Mesodermal cell (in vitro differentiated cells): ENCODE measurements at regions not wholly inside any gene's neighbourhood (a gene's known extent, or its start where the extent isn't known, plus 50 kb on each side); places are given as distances from the start of the nearest gene placed in this dataset.

Experiments
- H3K27ac ChIP-seq: 2 replicates; pipeline ENCODE4 v1.7.0; 2013; ENCODE audit warnings: mild to moderate bottlenecking, low read depth, low read length, moderate library complexity; ENCODE audit not compliant: severe bottlenecking
- H3K36me3 ChIP-seq: 2 replicates; pipeline ENCODE4 v1.7.1; 2013; ENCODE audit warnings: mild to moderate bottlenecking, low read length, moderate library complexity; ENCODE audit not compliant: control insufficient read depth, insufficient read depth
- H3K4me1 ChIP-seq: one replicate; pipeline ENCODE4 v1.7.1; 2013; ENCODE audit warnings: mild to moderate bottlenecking, low read length; ENCODE audit not compliant: insufficient read depth, control insufficient read depth, poor library complexity, severe bottlenecking
- H3K4me3 ChIP-seq: 2 replicates; pipeline ENCODE4 v1.7.0; 2013; ENCODE audit warnings: low read length, control low read depth, mild to moderate bottlenecking; ENCODE audit not compliant: insufficient read depth, poor library complexity, severe bottlenecking; ENCODE audit errors: extremely low read depth
- H3K9me3 ChIP-seq: 2 replicates; pipeline ENCODE4 v1.7.1; 2013; ENCODE audit warnings: mild to moderate bottlenecking, low read length, moderate library complexity; ENCODE audit not compliant: control insufficient read depth
- WGBS, 2 experiments: methylation state at CpG; one replicate each; pipeline ENCODE4 v1.1.5; 2013; ENCODE audit warnings: missing lambda C conversion rate in 2 of 2; ENCODE audit not compliant: insufficient coverage in 2 of 2; 5-methylcytosine and 5-hydroxymethylcytosine counted together

GRCh38 chr14:101361451-101362433 is 199.6 kb upstream of the DIO3 start:
- peaks cover 7% of the 10 kb centered on the region for H3K9me3 ChIP-seq
- peaks cover 19% of the 10 kb centered on the region for H3K4me1 ChIP-seq
- H3K4me3 ChIP-seq: no peak overlapping the region
- no peaks in the 10 kb centered on the region for H3K36me3 ChIP-seq
- H3K27ac ChIP-seq: no peak overlapping the region
- 89 to 91% methylated on average over 18 to 19 of the region's 20 CpGs for WGBS, 2 experiments

GRCh38 chr14:101362529-101363260 is 198.6 kb upstream of the DIO3 start:
- WGBS, 2 experiments: 88 to 93% methylated on average over 16 of the region's 17 CpGs

GRCh38 chr14:101363261-101363555 is 198.1 kb upstream of the DIO3 start:
- Histone ChIP-seq H3K4me1 (peaks cover 19% of the 10 kb centered on the region), H3K27ac (no peak overlapping the region), H3K9me3 (no peaks in the 10 kb centered on the region), H3K4me3 (no peak overlapping the region), H3K36me3 (no peaks in the 10 kb centered on the region)
- WGBS, 2 experiments: 100% methylated on average over 1 of the region's 2 CpGs

More at GRCh38 chr14:101362529-101363260, 198.6 kb upstream of the DIO3 start:
- Histone ChIP-seq H3K4me1 (peaks cover 19% of the 10 kb centered on the region), H3K27ac (no peak overlapping the region), H3K9me3 (no peaks in the 10 kb centered on the region), H3K4me3 (no peak overlapping the region), H3K36me3 (no peaks in the 10 kb centered on the region)

GRCh38 chr14:101363880-101364391 is 197.4 kb upstream of the DIO3 start:
- Histone ChIP-seq H3K36me3 (no peaks in the 10 kb centered on the region), H3K9me3 (no peaks in the 10 kb centered on the region), H3K27ac (no peak overlapping the region), H3K4me1 (peaks cover 19% of the 10 kb centered on the region), H3K4me3 (no peak overlapping the region)
- 92 to 96% methylated on average over 10 to 14 of the region's 16 CpGs for WGBS, 2 experiments

- H3K36me3 ChIP-seq: no peaks in the 10 kb centered on the region
- H3K9me3 ChIP-seq: no peaks in the 10 kb centered on the region
- WGBS, 2 experiments: 89 to 91% methylated on average over 29 to 40 of the region's 42 CpGs
- peaks cover 13% of the 10 kb centered on the region for H3K4me1 ChIP-seq
- no peak overlapping the region for H3K4me3 ChIP-seq
- no peak overlapping the region for H3K27ac ChIP-seq
These were observed 196.6 kb upstream of the DIO3 start for GRCh38 chr14:101364503-101365328.

GRCh38 chr14:101365329-101366158 is 195.8 kb upstream of the DIO3 start:
- WGBS, 2 experiments: 87 to 88% methylated on average over 15 to 19 of the region's 20 CpGs
- H3K4me3 ChIP-seq: no peak overlapping the region
- H3K9me3 ChIP-seq: no peaks in the 10 kb centered on the region
- H3K36me3 ChIP-seq: no peaks in the 10 kb centered on the region
- H3K4me1 ChIP-seq: peaks cover 11% of the 10 kb centered on the region
- H3K27ac ChIP-seq: no peak overlapping the region

- H3K36me3 ChIP-seq: no peaks in the 10 kb centered on the region
- H3K4me1 ChIP-seq: peaks cover 8% of the 10 kb centered on the region
These were observed 193.7 kb upstream of the DIO3 start for GRCh38 chr14:101367421-101368261.

GRCh38 chr14:101368629-101369028 is 192.7 kb upstream of the DIO3 start:
- no peak overlapping the region for H3K27ac ChIP-seq
- peaks cover 8% of the 10 kb centered on the region for H3K4me1 ChIP-seq
- 90 to 98% methylated on average over 4 of the region's 6 CpGs for WGBS, 2 experiments
- H3K9me3 ChIP-seq: no peaks in the 10 kb centered on the region
- H3K36me3 ChIP-seq: no peaks in the 10 kb centered on the region
- no peak overlapping the region for H3K4me3 ChIP-seq

More at GRCh38 chr14:101367421-101368261, 193.7 kb upstream of the DIO3 start:
- H3K27ac ChIP-seq: no peak overlapping the region
- WGBS, 2 experiments: 81 to 83% methylated on average over 18 to 22 of the region's 23 CpGs
- H3K4me3 ChIP-seq: no peak overlapping the region
- H3K9me3 ChIP-seq: no peaks in the 10 kb centered on the region

- H3K4me3 ChIP-seq: no peak overlapping the region
- H3K36me3 ChIP-seq: no peaks in the 10 kb centered on the region
- H3K27ac ChIP-seq: no peak overlapping the region
- H3K4me1 ChIP-seq: peaks cover 5% of the 10 kb centered on the region
- WGBS, 2 experiments: 95 to 96% methylated on average over 14 to 16 of the region's 17 CpGs
- H3K9me3 ChIP-seq: no peaks in the 10 kb centered on the region
These were observed 191.9 kb upstream of the DIO3 start for GRCh38 chr14:101369194-101369915.
